8988T (cell line): ENCODE measurements at regions not wholly inside any gene's neighbourhood (a gene's known extent, or its start where the extent isn't known, plus 50 kb on each side); places are given as distances from the start of the nearest gene placed in this dataset.

Source experiments
- DNase-seq: peaks from one replicate; pipeline ENCODE4 v3.0.0; 2011

DNA sequence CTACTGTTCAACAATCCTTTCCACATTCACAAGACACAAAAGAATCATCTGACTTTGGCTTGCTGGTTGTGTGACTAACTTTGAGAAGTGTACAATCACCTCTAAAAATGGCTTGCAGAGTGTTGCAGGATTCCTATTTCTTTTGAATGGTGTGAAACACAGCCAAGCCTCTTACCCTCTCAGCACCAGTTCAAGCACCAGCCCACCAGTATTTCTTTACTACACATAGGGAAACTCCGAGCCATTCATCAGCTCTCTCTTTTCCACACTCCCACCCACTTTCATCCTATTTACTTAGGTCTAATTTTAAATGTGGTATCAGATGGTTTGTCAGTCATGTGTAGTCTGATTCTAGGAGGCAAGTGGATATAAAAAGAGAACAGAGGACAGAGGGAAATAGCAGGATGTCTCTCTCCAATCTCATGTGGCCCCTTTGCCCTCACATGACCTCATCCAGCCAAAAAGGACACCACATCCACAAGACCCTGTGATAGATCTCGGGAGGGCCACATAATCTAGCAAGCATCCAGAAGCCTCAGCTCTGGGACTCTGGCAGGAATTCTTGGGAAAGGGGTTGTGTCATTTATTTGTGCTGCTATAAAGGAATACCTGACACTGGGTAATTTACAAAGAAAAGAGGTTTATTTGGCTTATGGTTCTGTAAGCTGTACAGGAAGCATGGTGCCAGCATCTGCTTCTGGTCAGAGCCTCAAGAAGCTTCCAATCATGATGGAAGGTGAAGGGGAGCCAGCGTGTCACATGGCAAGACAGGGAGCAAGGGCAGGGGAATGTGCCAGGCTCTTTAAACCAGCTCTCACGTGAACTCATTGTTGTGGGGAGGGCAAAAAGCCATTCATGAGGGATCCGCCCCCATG is 66.8 kb upstream of the NEBL start:
- no peak for DNase-seq

DNA sequence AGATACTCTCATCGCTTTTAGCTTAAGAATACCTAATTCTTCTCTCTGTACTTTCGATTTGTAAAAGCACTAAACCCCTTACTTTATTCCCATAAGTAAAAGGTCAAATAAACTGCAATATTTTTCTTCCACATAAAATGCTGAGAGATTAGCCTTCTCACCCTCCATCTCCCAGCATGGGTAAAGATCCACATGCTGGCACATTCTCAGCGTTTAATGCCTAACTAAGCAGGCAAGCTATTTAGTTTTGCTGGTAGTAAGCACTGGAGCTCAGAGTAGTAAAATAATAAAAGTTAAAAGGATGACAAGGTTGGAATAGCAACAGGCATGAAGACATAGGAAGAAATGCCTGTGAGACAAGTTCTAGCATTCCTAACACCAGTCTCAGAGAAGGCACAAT is 65.9 kb upstream of the NEBL start:
- DNase-seq, result no peak

DNA sequence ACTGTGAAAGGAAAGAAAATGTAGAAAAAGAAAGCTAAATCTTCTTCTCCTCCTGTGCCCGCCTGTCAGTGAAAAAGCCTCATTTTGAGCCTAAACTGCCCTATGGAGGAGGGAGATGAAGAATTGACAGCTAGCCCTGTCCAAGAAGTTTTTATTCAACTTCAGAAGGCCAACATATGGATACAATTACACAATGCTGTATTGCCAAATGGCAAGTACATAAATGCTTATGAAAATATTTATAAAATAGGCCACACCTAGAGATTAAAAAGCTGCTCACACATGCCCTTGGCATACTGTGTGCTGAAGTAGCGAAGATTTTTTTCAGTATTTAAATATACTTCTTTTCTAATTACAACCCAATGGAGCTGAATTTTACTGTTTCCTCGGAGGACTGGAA is 65.1 kb upstream of the NEBL start:
- DNase-seq, result no peak

DNA sequence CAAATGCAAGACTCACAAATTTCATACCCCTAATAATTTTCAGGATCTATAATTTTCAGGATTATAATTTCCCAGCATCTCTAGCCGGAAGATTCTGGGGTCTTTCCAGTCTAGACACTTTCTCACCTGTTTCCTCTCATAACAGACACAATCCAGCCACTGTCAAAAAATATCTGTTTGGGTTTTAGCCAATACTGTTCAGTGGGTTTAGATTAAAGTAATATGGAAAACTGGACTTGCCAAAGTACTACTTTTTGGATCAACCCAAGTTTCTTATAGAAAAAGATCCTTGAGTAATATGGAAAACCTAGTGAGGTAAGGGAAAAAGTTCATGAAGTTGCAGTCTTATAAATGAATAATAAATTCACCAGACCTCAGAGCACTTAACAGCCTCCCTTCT is 62.1 kb upstream of the NEBL start:
- no peak for DNase-seq

DNA sequence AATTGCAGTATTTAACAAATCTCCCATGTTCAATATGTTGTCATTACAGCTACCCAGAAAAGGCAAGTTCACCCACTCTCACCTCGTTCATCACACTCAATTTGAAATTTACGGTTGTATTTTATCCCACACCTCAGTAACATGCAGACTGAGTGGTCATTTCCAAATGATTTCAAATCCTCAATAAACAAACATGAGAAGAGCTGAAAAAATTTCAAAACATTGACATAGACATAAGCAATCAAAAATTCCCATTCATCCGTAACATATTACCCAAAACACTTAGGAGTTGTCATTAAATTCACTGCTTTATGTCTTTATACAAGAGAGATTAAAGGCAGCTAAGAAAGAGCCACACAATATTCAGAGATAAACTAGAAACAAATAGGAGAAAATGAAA is 61.7 kb upstream of the NEBL start:
- DNase-seq, result no peak

DNA sequence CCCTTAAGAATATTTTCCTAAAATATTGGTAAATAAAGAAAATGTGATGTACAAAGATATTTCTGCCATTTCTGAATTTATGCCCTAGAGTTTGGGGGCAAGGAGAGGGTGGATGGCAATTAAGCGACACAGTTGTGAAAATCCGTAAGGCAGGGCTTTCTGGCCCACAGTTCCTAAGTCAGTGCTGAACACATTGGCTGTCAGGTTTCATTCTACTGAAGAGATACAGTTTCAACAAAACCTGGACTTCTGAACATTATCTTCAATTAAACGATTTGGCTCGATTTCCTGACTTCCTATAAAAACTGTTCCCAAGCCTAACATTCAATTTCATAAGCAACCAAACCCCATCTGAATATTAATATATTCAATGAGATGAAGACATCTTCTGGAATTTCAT is 61.1 kb upstream of the NEBL start:
- DNase-seq, result no peak

DNA sequence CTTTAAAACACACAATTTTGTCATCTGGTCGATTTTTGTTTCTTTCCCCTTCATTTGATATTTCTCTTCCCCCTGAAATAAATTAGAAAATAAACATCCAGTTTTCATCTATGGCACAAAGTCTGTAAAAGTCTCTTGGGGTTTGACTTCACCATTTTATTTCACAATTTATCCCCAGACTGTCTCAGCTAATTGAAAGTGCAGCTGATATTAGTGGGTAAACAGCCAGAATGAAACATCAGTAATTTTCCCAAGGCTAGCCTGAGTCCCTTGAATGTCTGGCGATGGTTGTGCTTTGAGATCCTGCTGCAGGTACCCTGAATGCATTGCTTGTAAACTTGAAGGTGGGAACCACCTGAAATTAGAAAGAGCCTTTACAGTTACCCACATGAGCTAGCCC is 60.6 kb upstream of the NEBL start:
- DNase-seq, result no peak

DNA sequence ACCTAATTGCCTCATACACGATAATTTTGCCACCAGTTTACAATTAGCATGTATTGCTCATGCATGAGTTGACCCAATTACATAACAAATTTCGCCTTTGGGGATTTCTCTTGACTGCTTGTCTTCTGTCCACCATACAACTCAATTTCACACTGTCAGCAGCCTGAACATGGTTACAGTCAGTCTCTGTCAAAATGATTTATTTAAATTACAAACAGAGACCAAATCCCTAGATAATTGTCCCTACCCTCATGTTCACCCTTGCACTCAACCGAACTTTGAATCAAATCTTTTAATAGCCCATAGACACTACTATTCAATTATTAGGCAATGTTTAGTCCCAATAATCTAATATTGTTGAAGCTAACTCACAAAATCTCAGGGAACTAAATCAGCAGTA is 59.7 kb upstream of the NEBL start:
- no peak for DNase-seq

DNA sequence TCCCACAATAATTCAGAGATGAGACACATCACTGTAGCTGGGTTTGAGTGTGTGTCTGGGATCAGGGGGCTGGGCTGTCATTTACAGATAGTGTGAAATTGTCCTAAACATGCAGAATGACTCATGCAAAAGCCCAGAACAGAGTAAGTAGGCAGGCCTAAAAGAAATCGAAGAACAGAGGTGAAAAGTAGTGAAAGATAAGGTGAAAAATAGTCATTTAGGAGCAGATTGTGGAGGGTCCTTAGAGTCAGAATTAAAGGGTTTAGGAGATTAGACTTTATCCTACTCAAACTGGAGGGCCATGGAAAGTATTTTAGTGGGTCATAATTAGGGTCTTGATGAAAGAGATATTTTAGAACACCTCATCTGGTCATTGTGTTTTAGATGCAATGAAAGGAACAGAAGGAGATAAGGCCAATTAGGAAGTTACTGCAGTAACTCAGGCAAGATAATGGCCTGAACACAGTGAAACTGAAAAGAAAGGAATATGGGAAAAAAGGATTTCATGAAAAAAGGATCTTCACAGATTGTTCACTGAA is 58.3 kb upstream of the NEBL start:
- no peak for DNase-seq

DNA sequence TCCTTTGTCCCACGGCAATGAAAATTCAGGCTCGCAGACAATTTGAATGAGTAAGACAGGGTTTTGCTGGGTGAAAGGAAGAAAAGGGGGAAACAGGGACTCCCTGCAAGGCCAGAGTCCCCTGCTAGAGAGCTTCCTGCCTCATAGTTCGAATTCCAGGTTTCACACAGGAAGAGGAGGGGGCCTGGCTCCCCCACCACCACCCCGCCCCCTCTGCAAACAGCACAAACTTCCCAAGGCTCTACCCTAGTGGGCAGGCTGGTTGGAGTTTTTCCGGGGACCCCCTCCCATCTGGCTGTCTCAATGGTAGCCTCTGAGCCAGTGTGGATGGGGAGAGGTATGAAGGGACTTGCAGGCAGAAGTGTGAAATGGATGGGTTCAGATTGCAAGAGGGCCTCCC is 57.4 kb upstream of the NEBL start:
- DNase-seq, result no peak

DNA sequence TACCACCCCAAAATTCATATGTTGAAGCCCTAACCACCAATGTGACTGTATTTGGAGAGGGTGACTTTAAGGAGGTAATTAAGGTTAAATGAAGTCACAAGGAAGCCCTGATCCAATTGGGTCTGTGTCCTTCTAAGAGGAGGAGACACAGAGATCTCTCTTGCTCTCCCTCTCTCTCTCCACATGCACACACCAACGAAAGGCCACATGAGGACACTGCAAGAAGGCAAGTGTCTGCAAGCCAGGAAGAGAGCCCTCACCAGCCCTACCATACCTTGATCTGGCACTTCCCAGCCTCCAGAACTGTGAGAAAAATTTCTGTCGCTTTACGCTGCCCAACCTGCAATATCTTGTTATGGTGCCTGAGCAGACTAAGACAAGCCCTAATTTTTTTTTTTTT is 56.0 kb upstream of the NEBL start:
- no peak for DNase-seq

DNA sequence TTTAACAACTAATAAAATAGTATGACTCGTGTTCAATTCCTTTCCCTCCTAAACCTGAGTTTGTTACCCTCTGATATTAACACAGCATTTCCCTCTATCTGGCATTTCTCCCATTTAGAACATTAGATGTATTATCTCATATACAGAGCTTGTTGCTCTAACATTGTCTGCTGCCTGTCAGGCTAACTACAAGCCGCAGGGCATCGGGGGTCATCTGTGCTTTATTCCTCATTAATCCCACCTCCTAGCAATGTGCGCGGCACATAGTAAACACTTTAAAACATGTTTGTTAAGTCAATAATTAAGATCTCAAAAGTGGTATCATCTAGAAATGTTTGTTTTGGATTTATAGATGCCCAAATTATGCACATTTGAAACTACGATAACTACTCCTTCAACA is 52.9 kb upstream of the NEBL start:
- no peak for DNase-seq

DNA sequence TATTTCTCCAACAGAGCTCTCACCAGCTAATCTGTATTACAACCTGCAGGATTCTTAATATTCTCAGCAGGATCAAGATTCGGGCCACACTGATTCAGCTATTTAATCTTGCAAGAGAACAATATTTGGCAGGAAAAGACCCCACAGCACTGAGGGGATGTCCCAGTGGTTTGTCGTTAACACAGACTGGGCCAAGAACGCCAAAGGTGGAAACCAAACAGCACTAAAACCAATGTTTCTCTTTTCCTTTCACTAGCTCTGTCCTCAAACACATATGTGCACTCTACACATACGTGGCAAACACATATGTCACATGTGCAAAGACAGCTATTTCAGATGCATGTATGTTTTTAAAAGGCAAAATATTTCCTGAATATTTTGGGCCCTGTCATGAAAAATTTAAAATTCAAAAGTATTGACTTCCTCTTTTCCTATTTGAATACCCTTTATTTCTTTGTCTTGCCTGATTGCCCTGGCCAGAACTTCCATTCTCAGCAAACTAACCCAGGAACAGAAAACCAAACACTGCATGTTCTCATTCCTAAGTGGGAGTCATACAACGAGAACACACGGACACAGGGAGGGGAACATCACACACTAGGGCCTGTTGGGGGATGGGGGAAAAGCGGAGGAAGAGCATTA is 51.7 kb upstream of the NEBL start:
- no peak for DNase-seq
